OCI-LY7 (cell line): ENCODE measurements at regions not wholly inside any gene's neighbourhood (a gene's known extent, or its start where the extent isn't known, plus 50 kb on each side); places are given as distances from the start of the nearest gene placed in this dataset.

Source experiments
- BruUV-seq: library from RNA; stranded (reverse); fragments of 400-500 nt; replicated peaks from 2 replicates; lab custom pipeline; 2021; lab: Mats Ljungman, UMichigan
- CTCF ChIA-PET: fragments of 300-600 bp; sonication (Branson Sonifier 250); formaldehyde crosslinking; loops from one replicate; lab custom pipeline; 2022; ENCODE audit warnings: antibody characterized with exemption; ENCODE audit not compliant: unreplicated experiment; lab: Charles Lee
- POLR2A ChIA-PET: fragments of 300-600 bp; sonication (Branson Sonifier 250); formaldehyde crosslinking; loops from one replicate; lab custom pipeline; 2022; ENCODE audit warnings: antibody characterized with exemption; lab: Charles Lee
- DNase-seq: peaks from one replicate; pipeline ENCODE4 v3.0.0-alpha.2; 2015; ENCODE audit warnings: low spot score
- H2AFZ ChIP-seq: fragments of 200-600 bp; sonication (generic), shearing (Covaris generic); 2 replicates; pipeline ENCODE4 v1.6.1; 2014; ENCODE audit warnings: mild to moderate bottlenecking, antibody characterized with exemption, low read length, moderate library complexity
- H3K27ac ChIP-seq: fragments of 200-600 bp; sonication (generic); 2 replicates; pipeline ENCODE4 v1.5.1; 2014; ENCODE audit warnings: mixed run types, low read depth, mild to moderate bottlenecking, moderate library complexity, low read length, inconsistent platforms; ENCODE audit not compliant: poor library complexity, severe bottlenecking
- H3K36me3 ChIP-seq: fragments of 200-600 bp; sonication (generic); 2 replicates; pipeline ENCODE4 v1.6.1; 2014; ENCODE audit warnings: mild to moderate bottlenecking, antibody characterized with exemption, low read length, moderate library complexity, mixed read lengths; ENCODE audit not compliant: insufficient read depth
- H3K4me1 ChIP-seq: fragments of 200-600 bp; sonication (generic); 2 replicates; pipeline ENCODE4 v1.5.1; 2014; ENCODE audit warnings: mild to moderate bottlenecking, low read length; ENCODE audit not compliant: insufficient read depth, poor library complexity, severe bottlenecking
- H3K4me2 ChIP-seq: fragments of 200-600 bp; sonication (generic); 2 replicates; pipeline ENCODE4 v1.6.1; 2014; ENCODE audit warnings: mild to moderate bottlenecking, low read length
- H3K4me3 ChIP-seq: fragments of 200-600 bp; sonication (generic); 2 replicates; pipeline ENCODE4 v1.5.1; 2014; ENCODE audit warnings: mild to moderate bottlenecking, low read depth, low read length; ENCODE audit not compliant: poor library complexity, severe bottlenecking
- H3K79me2 ChIP-seq: fragments of 200-600 bp; sonication (generic); 2 replicates; pipeline ENCODE4 v1.6.1; 2016; ENCODE audit warnings: low read depth, mild to moderate bottlenecking, low read length, moderate library complexity, mixed read lengths; ENCODE audit not compliant: insufficient read depth
- H3K9me2 ChIP-seq: fragments of 200-600 bp; sonication (generic); 2 replicates; pipeline ENCODE4 v1.6.1; 2016; ENCODE audit warnings: mild to moderate bottlenecking, low read length, mixed read lengths; ENCODE audit not compliant: insufficient read depth
- H3K9me3 ChIP-seq: fragments of 200-600 bp; sonication (generic); 2 replicates; pipeline ENCODE4 v1.6.1; 2014; ENCODE audit warnings: mild to moderate bottlenecking, mixed run types, low read length, mixed read lengths
- H4K20me1 ChIP-seq: fragments of 200-600 bp; sonication (generic); 2 replicates; pipeline ENCODE4 v1.6.1; 2014; ENCODE audit warnings: mild to moderate bottlenecking, antibody characterized with exemption, low read length, moderate library complexity, mixed read lengths; ENCODE audit not compliant: insufficient read depth
- CTCF ChIP-seq: fragments of 200-600 bp; sonication (generic); conservative IDR thresholded peaks from 2 replicates; pipeline ENCODE4 v1.5.1; 2014; ENCODE audit warnings: mild to moderate bottlenecking, antibody characterized with exemption, low read length, moderate library complexity, mixed read lengths
- EZH2phosphoT487 ChIP-seq: fragments of 200-600 bp; sonication (generic); IDR thresholded peaks from 2 replicates; pipeline ENCODE4 v1.6.1; 2018; ENCODE audit warnings: low read depth, borderline replicate concordance, mild to moderate bottlenecking, mixed run types, antibody characterized with exemption, low read length, moderate library complexity, mixed read lengths
- intact Hi-C: fragments of 100-400 bp; cut with micrococcal nuclease; formaldehyde crosslinking; loops from one replicate; pipeline ENCODE4 v1.10.0; 2022; ENCODE audit not compliant: unreplicated experiment

GRCh38 chr3:187458383-187458782, 90.2 kb downstream of the RTP4 start:
- no peak overlapping the region for H2AFZ ChIP-seq
- H3K9me2 ChIP-seq, result no peaks in the 10 kb centered on the region
- no TSS peak for BruUV-seq

GRCh38 chr3:187456250-187456649, 88.1 kb downstream of the RTP4 start:
- Histone ChIP-seq H3K9me3 (no peaks in the 10 kb centered on the region), H3K4me3 (no peak overlapping the region), H4K20me1 (no peaks in the 10 kb centered on the region), H3K27ac (no peak overlapping the region), H3K36me3 (no peaks in the 10 kb centered on the region), H2AFZ (no peak overlapping the region), H3K4me1 (no peaks in the 10 kb centered on the region), H3K9me2 (no peaks in the 10 kb centered on the region), H3K4me2 (no peak overlapping the region), H3K79me2 (no peaks in the 10 kb centered on the region)
- intact Hi-C loops, result no loop called here
- ChIA-PET POLR2A (interaction anchor here (0.6 kb wide), 1 partner anchor 210 kb away, joined by 8 read pairs; no protein-coding TSS in a partner anchor), CTCF (interaction anchor here (0.6 to 0.7 kb wide), 2 partner anchors 11 to 78 kb away, joined by 5 read pairs; no protein-coding TSS in a partner anchor)
- BruUV-seq, result no TSS peak
- DNase-seq, result no peak
- TF ChIP-seq EZH2phosphoT487 (no peak), CTCF (no peak)

More at GRCh38 chr3:187458383-187458782, 90.2 kb downstream of the RTP4 start:
- H3K9me3 ChIP-seq, result no peaks in the 10 kb centered on the region
- no peak overlapping the region for H3K4me3 ChIP-seq
- no peaks in the 10 kb centered on the region for H4K20me1 ChIP-seq
- no peak for DNase-seq
- TF ChIP-seq CTCF (no peak), EZH2phosphoT487 (no peak)
- no peak overlapping the region for H3K27ac ChIP-seq
- no peaks in the 10 kb centered on the region for H3K36me3 ChIP-seq
- no peaks in the 10 kb centered on the region for H3K79me2 ChIP-seq
- CTCF ChIA-PET, result no interaction called here
- H3K4me1 ChIP-seq, result no peaks in the 10 kb centered on the region
- POLR2A ChIA-PET, result no interaction called here
- no peak overlapping the region for H3K4me2 ChIP-seq
- intact Hi-C loops, result no loop called here

GRCh38 chr3:187454085-187454815, 86.1 kb downstream of the RTP4 start:
- no peaks in the 10 kb centered on the region for H3K9me3 ChIP-seq
- no peak overlapping the region for H3K4me2 ChIP-seq
- no peak for DNase-seq
- POLR2A ChIA-PET, result interaction anchor here (0.6 kb wide), 1 partner anchor 118 kb away, joined by 3 read pairs; no protein-coding TSS in a partner anchor
- no peaks in the 10 kb centered on the region for H3K79me2 ChIP-seq
- CTCF ChIA-PET, result no interaction called here
- no peaks in the 10 kb centered on the region for H3K4me1 ChIP-seq
- H3K36me3 ChIP-seq, result no peaks in the 10 kb centered on the region
- intact Hi-C loops, result no loop called here
- H3K9me2 ChIP-seq, result no peaks in the 10 kb centered on the region
- H4K20me1 ChIP-seq, result no peaks in the 10 kb centered on the region
- BruUV-seq, result no TSS peak
- no peak overlapping the region for H3K4me3 ChIP-seq
- no peak overlapping the region for H3K27ac ChIP-seq
- no peak for TF ChIP-seq EZH2phosphoT487
- no peak for TF ChIP-seq CTCF
- no peak overlapping the region for H2AFZ ChIP-seq
